ENCODE measurements at regions not wholly inside any gene's neighbourhood (a gene's known extent, or its start where the extent isn't known, plus 50 kb on each side); places are given as distances from the start of the nearest gene placed in this dataset.

DNA sequence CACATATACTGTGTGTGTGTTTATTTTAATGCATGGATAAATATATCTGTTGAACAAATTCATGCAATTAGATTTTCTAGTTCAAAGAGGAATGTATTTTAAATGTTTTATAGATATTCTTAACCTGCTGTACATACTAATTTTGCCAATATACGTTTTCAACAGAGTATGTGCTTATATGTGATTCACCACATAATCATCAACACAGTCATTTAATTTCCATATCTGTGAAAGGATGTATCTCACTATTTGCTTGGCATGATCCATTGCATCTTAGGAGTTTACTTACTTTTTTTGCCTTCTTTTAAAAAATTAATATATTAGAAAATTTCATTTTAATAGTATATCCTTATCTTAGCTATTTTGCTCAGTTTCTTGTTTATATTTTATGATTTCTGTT lies 902.3 kb upstream of the CITED2 start:
- Histone ChIP-seq H3K36me3 (replicated peaks in 1 of 2) (no peaks in the 10 kb centered on the region), H3K4me3 (no peak overlapping the region), H3K27me3 (no peaks in the 10 kb centered on the region), H3K9me3 (replicated peaks in 1 of 3) (no peaks in the 10 kb centered on the region), H3K4me1 (replicated peaks in 1 of 2) (no peaks in the 10 kb centered on the region), H3K27ac (no peak overlapping the region)
- TF ChIP-seq, protein P1, sequence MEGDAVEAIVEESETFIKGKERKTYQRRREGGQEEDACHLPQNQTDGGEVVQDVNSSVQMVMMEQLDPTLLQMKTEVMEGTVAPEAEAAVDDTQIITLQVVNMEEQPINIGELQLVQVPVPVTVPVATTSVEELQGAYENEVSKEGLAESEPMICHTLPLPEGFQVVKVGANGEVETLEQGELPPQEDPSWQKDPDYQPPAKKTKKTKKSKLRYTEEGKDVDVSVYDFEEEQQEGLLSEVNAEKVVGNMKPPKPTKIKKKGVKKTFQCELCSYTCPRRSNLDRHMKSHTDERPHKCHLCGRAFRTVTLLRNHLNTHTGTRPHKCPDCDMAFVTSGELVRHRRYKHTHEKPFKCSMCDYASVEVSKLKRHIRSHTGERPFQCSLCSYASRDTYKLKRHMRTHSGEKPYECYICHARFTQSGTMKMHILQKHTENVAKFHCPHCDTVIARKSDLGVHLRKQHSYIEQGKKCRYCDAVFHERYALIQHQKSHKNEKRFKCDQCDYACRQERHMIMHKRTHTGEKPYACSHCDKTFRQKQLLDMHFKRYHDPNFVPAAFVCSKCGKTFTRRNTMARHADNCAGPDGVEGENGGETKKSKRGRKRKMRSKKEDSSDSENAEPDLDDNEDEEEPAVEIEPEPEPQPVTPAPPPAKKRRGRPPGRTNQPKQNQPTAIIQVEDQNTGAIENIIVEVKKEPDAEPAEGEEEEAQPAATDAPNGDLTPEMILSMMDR (IDR thresholded peaks at IDR 0.05), result no peak
- no peak for TF ChIP-seq POLR2A (IDR thresholded peaks at IDR 0.05)
- DNase-seq, result no peak
- intact Hi-C loops (cut with DNase I), result no loop called here
- 82 to 88% (median 82%) methylated on average over 1 of the region's 1 CpG for WGBS, 4 donors

DNA sequence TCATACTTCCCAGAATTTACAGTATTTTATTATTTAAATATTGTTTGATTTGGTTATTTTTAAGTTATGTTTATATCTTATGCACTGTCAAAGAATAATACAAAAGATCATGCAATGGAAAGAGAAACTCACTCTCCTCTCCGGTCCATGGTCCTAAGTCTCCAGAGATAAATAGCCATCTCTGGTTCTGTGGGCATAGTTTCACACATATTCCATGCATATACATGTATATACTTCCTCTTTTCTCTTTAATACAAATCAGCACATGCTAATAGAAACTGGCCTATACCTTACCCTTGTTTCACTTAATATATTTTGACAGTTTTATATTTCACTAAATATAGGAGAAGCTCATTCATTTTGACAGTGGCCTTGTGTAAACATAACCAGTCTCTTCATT lies 901.7 kb upstream of the CITED2 start:
- intact Hi-C loops (cut with DNase I), result no loop called here
- H3K4me1 ChIP-seq (replicated peaks in 1 of 2), result no peaks in the 10 kb centered on the region
- no peaks in the 10 kb centered on the region for H3K36me3 ChIP-seq (replicated peaks in 1 of 2)
- no peaks in the 10 kb centered on the region for H3K27me3 ChIP-seq
- no peak for TF ChIP-seq POLR2A (IDR thresholded peaks at IDR 0.05)
- TF ChIP-seq, protein P1 (IDR thresholded peaks at IDR 0.05), result no peak
- H3K9me3 ChIP-seq (replicated peaks in 1 of 3), result no peaks in the 10 kb centered on the region
- no peak overlapping the region for H3K27ac ChIP-seq
- no peak for DNase-seq
- WGBS, 4 donors, result 92 to 97% (median 95%) methylated on average over 1 of the region's 1 CpG
- no peak overlapping the region for H3K4me3 ChIP-seq

DNA sequence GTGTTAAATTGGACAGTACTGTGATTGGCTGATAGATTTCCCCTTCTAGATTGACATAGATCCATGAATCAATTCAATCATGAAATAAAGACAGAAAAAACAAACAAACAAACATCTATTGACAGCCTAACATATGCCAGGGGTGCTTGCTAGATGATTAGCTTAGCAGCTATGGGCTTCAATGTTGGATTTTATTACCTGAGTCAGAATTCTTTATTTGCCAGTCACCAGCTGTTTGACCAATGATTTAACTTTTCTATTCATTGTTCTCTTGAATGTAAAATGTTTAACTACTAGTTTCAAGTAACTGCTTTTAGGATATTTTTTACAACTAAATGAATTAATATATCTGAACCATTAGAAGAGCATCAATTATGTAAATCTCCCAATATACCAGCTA lies 901.3 kb upstream of the CITED2 start:
- Histone ChIP-seq H3K27me3 (no peaks in the 10 kb centered on the region), H3K4me1 (replicated peaks in 1 of 2) (no peaks in the 10 kb centered on the region), H3K27ac (no peak overlapping the region), H3K9me3 (replicated peaks in 1 of 3) (no peaks in the 10 kb centered on the region), H3K36me3 (replicated peaks in 1 of 2) (no peaks in the 10 kb centered on the region), H3K4me3 (no peak overlapping the region)
- TF ChIP-seq, protein P1 (IDR thresholded peaks at IDR 0.05), result no peak
- no peak for TF ChIP-seq POLR2A (IDR thresholded peaks at IDR 0.05)
- intact Hi-C loops (cut with DNase I), result no loop called here
- DNase-seq, result no peak

DNA sequence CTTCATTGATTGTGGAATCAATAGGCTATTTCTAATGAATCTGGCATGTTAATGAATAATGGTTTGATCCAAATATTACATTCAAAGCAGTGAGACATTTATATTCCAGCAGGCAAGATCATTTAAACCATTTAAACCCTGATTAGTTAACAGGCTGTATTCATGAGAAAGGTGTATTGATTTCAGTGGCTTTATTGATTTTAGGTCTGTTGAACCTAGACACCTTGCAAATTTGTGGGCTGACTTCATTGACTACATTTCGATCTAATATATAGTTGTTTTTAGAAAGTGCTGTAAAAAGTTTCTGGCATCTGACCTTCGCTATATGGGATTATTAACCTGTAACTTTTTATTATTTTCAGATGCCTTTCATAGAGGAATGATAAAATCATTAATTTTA lies 900.1 kb upstream of the CITED2 start:
- no peaks in the 10 kb centered on the region for H3K9me3 ChIP-seq (replicated peaks in 1 of 3)
- no peak for TF ChIP-seq POLR2A (IDR thresholded peaks at IDR 0.05)
- TF ChIP-seq, protein P1 (IDR thresholded peaks at IDR 0.05), result no peak
- no peak overlapping the region for H3K4me3 ChIP-seq
- intact Hi-C loops (cut with DNase I), result no loop called here
- no peaks in the 10 kb centered on the region for H3K27me3 ChIP-seq
- no peak overlapping the region for H3K27ac ChIP-seq
- H3K36me3 ChIP-seq (replicated peaks in 1 of 2), result no peaks in the 10 kb centered on the region
- WGBS, 4 donors, result 92 to 99% (median 96%) methylated on average over 2 of the region's 2 CpGs
- H3K4me1 ChIP-seq (replicated peaks in 1 of 2), result peaks cover 0 to 6% of the 10 kb centered on the region in 2 donors
- DNase-seq, result no peak
